GM19025 (cell line): ENCODE measurements at regions not wholly inside any gene's neighbourhood (a gene's known extent, or its start where the extent isn't known, plus 50 kb on each side); places are given as distances from the start of the nearest gene placed in this dataset.

ENCODE experiments used
- ATAC-seq: cut with Tn5 transposase; IDR thresholded peaks from one replicate; pipeline ENCODE4 v1.9.1; 2021; ENCODE audit warnings: mild to moderate bottlenecking, low read depth, moderate library complexity; ENCODE audit not compliant: unreplicated experiment

DNA sequence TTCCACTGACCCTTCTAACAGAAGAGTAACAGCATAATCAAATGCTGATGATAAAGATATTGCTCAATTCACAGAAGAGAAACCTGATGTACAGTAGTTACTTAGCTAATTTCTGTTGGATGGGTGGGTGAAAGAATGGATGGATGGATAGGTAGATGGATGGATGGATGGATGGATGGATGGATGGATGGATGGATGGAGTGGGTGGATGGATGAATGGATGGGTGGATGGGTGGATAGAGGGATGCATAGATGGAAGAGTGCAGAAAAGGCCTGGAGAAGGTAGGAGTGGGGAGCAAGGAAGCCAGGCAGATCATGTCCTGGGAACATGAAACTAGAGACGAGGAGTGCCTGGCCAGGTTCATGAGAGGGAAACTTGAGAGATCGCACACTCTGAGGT is 520.9 kb downstream of the BCL11B start:
- no peak for ATAC-seq

DNA sequence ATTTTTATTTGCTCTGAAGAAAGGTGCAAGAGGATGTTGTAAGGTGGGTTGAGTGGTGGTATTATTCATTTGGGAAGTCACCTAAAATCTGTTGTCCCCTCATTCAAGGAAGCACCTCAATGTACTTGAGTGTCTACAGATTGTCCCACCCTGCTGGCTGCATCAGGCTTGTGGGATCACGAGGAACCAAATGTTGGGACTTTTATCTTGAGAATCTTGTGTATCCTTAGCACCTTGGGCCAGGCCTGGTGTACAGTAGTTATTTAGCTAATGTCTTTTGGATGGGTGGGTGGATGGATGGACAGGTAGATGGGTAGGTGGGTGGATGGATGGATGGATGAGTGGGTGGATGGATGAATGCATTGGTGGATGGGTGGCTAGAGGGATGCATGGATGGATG is 519.3 kb downstream of the BCL11B start:
- no peak for ATAC-seq

DNA sequence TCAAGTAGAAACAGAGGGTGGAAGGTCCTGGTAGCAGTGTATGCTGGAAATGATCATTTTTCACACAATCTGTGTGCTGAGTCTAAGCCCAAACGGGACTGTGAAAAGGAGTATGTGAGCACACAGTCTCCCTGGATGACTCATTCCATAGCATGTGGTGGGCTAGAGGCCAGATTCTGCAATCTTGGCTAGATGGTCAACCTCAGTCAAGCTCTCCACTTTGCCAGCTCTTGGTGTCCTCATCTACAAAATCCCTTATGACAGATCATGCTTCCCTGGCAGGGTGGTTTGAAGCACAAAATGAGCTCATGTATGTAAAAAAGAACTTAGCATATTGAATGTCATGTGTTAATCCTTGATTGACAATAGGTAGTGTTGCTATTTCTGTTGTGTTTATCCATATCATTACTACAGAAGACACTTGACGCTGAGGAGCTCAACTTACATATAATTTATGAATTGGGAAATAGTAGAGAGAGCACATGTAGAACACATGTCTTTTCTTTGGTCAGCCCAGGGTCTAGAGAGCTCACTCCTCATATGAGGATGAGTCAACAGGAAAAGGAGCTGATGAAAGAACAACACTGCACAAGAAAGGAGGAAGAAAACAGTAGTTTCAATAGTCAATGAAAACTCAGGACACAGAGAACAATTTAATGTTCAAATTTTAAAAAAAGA is 517.5 kb downstream of the BCL11B start:
- ATAC-seq, result no peak

DNA sequence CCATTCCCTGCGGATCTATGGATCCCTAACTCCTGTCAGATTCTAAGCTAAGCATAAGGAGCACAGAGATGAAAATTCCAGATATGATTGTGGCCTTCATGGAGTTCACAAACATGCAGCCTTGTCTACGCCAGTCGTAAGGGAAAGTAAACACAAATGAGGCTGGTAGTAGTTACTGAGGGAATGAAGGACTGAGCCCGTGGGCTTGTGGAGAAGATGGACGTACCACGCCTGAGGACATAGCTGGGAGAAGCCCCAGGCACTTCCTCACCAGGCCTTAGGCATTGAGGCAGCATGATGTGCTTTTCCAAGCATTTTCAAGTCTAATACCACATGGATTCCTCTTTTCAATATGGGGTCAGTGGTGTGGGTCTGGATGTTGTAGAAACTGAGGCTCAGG is 515.2 kb downstream of the BCL11B start:
- ATAC-seq, result no peak

DNA sequence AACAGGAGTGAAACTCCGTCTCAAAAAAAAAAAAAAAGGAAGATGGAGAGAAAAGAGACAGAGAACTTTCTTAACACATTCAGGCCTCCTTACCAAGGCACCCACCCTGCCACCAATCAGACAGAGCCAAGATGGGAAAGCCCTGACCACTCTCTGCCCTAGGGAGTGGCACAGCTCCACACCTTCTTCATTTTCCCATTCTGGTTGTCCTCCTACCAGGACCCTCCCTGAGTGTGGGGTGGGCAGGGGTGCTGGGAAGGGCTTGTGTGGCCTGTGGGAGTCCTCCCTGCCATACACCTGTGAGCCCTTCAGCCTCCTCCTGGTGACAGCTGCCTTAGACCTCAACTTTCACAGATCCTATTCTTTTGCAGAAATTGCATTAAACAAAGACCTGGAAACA is 513.6 kb downstream of the BCL11B start:
- no peak for ATAC-seq

DNA sequence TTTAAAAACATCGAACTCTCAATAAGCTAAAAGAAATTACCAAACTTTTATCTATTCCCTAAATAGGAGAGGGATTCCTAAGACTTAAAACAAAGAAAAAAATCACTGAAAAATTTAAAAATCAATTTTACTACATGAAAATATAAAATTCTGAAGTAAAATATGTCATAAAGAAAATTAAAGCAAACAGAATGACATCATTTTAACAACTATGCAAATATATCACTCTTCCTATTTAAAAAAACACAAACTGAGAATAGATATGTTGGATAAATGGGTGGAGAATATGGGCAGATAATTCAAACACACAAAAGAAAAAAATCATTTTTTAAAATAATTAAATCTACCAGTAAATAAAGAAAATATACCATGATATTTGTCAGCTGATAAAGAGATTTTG is 510.0 kb downstream of the BCL11B start:
- ATAC-seq, result no peak

DNA sequence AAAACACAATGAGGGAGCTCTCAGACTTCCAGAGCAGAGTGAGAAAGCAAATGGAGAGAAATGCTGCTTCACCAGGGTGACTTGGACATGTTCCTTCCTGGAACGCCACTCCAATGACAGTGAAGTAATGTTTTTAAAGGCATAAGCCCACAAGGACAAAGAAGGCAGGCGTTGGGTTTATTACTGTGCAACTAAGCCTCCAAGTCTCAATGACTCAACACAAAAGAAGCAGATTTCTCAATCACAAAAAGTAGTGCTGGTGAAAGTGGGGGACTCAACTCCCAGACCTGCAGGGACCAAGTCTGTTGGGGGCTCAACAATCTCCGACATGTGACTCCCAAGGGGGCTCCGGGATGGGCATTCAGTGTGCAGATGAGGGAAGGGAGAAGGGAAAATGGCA is 505.2 kb downstream of the BCL11B start:
- ATAC-seq, result no peak

DNA sequence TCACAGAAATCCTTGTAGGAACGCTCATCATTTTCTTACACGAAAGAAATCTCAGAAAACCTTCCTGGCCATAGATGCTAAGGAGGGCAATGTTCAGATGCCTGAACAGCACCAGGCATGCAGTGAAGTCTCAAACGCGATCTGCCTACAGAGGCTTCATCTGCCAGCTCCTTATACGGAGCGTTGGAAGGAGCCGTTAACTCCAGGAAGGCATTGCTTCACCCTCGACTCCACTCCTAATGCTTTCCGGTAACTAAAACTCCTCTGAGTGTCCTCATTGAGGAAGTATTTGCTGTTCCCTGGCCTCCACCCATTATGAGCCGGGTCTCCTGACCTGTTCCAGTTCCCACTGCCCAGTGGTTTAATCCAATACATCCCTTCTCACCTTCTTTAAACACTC is 502.7 kb downstream of the BCL11B start:
- no peak for ATAC-seq

DNA sequence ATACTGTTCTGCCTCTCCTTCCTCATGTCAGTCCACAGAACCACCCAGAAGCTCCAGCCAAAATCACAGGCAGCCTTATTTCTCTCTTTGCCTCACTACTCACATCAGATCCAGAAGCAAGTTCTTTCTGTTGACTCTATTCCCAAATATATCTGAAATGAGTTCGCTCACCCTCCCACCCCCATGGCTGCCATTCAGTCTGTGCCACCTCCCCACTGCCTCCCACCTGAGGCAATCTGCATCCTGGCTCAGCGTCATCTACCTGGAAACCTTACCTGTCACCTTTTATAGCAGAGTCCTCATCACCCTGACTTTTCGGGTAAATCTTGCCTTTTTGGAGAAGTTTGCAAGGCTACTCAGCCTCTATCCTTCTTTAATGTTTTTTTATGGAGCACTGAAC is 501.8 kb downstream of the BCL11B start:
- no peak for ATAC-seq

DNA sequence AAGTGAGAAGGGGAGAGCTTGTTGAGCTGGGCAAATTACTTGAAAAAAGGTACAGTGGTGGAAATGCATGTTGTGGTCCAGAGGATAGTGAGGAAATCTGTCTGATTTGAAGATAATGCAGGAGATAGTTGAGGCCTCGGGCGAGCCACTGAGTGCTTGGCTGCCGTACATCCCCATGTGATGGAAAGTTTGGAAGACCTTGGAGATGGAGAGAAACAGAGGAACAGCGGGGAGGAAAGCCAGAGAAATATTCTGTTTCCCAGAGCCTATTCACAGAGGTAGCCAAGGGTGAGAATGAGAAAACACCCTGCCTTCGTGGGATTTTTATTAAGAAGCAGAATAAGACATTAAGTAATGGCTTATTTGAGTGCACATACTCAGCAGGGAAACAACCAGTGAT is 498.2 kb downstream of the BCL11B start:
- ATAC-seq, result no peak

DNA sequence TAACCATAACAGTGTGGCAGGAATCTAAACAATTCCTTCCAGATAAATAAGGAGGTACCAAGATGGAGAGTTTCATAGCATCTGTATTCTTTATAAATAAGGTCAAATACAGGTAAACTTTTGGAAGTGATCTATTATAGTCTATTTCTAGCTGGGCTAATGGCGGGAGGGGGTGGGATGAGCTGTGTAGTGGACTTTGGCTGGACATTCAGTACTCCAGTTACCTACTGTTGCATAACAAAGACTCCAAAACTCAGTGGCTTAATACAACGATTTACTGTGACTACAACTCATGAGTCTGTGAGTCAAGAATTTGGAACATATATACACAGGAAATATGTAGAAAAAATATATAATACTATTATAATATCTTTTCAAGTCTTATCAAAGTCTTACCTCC is 496.1 kb downstream of the BCL11B start:
- no peak for ATAC-seq

DNA sequence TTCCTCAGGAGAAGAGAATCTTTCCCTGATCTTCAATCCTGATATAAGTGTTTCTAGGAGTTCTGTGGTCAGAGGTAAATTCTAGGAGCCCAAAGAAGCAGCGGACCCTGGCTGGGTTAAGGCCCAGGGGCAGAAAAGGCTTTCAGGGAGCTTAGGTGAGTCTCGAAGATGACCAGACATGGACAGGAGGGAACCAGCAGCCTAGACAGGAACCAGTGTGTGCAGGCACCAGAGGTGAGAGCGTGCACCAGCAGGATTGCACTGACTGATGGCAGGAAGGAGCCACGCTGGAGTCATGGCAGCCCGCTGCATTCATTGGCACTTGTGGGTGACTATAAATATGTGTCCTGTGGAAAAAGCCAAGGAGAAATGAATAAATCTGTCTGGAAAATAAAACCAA is 489.9 kb downstream of the BCL11B start:
- ATAC-seq, result no peak

DNA sequence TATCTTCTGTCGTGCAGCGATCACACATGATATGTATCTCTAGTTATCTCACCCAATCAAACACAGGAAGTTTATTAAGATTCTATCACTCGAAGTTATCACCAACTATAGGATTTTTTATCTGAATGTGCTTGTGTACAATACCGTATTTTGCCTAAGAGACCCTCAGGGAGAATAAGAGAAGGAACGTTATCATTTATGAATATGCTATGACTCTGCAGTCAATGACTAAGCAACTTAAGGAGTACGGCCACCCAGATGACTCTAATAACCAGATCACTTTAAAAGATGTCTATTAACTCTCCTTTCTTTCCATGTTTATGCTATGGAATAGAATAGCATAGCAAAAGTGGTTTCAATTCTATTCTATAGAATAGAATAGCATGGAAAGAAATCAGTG is 486.4 kb downstream of the BCL11B start:
- no peak for ATAC-seq

DNA sequence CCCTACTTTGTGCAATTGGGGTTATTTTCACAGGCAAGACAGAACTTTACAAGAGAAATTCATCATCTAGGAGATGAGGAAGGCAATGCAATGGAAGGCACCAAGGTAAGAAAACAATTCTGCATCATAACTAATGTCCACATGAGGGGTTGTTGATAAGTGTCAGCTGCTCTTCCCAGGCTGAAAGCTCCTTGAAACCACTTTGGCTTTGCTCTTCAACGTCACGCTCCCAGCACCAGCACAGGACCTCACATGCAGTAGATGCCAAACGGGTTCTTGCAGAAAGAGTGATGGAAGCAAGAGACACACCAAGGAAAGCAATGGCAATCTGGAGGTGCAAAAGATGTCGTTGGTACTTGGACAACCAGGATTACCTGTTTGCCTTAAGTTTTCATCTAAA is 485.5 kb downstream of the BCL11B start:
- ATAC-seq, result no peak

DNA sequence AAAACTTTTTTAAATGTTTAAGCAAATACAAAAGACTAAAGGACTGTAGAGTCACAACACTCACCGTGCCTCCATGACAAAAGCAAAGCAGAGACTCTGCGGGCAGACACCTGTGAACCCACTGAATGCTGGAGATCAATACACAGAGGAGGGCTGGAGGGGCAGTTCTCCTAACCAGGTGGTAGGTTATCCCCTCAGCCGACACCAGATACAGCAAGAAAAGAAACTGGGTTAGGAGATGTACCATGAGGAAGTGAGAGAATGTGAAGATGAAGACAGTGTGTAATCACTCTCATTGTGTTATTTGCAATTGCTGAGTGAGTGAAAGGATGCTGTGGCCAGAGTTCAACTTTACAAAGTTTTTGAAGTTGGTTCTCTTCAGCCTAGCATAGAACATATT is 480.3 kb downstream of the BCL11B start:
- no peak for ATAC-seq

DNA sequence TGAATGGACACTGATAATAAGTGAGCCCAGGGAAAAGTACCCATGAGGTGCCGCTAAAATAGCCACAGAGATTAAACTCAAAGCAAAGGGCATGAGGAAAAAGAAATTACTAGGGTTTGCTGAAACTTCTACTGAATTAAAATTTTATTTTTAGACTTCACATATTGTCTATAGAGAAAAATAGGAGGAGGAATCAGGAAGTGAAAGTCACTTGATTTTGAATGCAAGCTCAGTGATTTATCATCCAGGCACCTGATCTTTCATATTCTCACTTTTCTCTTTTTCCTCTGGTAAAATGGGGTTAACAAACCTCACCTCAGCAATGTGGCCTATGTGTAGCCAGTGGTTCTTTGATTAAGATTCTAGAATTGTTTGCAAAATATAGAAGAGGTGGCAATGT is 479.8 kb downstream of the BCL11B start:
- no peak for ATAC-seq

DNA sequence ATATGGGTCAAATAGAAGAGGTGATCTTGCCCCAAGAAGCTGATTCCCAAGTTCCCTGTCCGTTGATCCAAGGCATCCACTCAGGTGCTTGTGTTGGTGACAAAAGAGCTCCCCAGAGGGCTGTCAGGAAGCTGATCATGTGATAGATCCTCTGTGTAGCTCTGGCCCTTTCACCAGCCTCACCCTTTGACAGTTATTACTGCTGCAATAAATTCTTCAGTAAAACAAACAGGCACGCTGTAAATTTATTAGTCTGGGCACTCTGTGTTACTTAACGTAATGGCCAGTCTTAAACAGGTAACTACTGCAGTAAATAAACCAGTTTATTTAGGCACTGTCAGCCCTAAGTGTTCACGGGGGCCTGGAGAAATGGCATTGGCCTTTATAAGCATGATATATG is 473.9 kb downstream of the BCL11B start:
- no peak for ATAC-seq

DNA sequence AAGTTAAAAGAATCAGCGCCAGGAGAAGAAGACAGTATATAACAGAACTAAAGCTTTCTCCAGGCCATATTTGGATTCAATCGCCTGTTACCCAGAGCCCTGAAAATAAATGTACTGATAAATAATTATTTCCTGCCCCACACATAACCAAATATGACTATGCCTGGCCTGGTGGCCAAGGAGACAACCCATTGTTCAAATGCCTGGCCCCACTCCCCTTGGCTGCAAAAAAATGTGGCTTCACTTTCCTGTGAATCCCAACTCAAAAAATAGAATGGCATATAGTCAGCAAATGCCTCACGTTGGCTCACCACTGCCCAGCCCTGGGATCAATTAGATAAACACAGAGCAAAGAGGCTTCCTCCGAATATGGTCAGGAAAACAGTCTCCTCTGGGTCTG is 472.1 kb downstream of the BCL11B start:
- no peak for ATAC-seq

DNA sequence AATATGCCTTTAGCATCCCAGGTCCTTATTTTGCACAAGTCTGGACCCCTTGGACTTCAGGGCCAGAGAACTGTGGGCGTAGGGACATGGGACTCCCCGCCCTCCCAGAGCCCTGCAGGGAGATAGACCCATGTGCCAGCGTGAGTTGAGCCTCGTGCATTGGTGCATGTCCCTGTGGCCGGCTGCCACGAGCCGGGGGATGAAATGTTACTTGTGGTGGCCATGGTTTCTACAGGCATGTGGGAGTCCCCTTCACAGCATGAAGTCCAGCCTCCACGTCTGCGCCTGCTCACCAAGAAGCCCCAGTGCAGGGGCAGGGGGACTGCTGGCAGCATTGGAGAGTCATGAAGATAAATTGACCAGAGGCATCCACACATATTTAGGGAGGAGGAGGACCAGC is 470.0 kb downstream of the BCL11B start:
- no peak for ATAC-seq

DNA sequence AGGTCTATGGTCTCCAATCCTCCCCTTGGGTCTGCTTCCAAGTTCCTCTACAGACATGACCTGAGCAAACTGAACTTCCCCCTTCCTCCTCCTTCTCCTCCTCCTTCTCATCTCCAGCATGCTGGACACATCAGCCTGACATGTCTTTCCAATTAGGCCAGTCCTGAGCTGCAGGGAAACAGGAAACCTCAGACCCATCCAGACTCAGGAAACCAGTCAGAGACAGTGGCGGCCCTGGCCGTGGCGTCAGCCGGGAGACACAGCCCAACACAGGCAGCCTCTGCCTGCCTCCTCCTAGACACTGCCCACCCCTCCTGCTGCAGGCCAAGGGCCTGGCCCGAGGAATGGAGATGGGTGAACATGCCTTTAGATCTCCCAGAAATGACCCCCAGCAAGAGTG is 468.8 kb downstream of the BCL11B start:
- no peak for ATAC-seq

DNA sequence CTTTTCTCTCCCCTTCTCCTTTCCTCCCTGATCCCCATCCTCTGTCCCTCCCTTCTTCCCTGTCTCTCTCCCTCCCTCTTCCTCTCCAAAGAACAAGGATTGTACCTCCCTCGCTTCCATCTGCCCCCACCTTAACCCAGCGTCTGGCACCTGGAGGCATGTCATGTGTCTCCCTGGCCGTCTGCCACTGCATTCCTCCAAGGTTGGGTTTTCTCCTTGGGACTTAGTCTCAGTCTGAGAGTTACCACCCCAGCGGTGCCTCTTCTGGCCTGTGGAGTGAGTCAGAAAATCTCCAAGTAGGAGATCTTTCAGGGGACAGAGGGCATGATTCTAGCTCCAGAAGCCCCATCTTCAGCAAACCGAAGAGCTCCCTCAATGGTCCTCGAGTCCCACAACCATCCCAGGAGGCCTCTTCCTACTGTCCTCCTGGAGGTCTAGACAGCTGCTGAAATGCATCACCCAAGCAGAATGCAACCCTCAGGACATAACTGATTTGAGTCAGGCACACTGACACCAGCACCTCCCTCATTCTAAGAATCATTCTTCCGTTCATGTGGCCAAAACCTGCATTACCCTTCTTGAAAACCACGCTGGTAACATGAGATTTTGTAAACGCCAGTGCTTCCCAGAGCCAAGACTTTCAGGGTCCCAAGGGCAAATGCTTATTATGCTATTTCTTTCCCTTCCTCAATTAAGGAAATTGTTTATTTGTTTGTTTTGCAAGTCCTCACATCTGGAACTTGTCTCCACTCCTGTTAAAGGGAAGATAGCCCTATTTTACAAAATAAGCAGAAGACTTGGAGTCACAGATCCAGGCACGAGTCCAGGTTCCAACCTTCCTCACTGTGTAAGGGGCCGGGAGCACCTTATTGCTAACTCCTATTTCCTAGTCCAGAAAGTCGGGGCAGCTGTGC is 463.2 kb downstream of the BCL11B start:
- ATAC-seq, result no peak

DNA sequence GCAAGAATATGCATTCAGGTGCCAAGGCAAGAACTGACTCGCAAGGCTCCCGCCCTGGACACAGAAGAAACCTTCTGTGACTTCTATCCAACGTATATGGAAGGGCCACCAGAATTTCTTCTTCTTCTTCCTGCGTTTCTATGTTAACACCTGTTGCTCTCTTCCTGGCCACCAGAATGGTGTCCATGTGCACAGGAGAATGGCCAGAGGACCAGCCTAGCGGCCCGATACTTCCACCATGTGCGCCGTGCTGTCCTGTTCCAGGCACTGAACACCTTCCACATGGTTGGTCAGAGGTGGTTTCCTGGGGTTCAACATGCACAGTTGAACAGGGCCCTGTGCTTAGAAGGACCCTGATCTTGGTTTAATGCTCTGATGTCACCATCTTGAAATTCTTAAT is 455.8 kb downstream of the BCL11B start:
- no peak for ATAC-seq
